ENCODE measurements at regions not wholly inside any gene's neighbourhood (a gene's known extent, or its start where the extent isn't known, plus 50 kb on each side); places are given as distances from the start of the nearest gene placed in this dataset.

DNA sequence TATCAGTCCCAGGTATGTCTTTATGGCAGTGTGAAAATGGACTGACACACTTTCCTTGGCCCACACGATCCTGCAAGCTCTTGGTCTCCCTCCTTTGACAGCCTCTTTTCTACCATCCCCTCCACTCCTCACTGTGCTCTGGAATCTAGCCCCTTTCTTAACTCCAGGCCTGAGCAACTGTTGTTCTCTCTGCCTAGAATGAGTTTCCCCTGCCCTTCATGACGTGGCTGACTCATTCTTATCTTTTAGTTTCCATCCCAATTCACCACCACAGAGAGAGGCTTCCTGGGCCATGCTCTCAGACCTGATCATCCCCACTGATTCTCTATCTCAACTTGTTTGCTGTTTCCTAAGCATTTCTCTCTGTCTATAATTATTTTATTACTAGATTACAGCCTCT, 157.4 kb upstream of the HMGA2 start (continued):
- TF ChIP-seq MXD4 (CRISPR knock-in tag; IDR thresholded peaks at IDR 0.05; ENCODE audit: borderline replicate concordance) (no peak), JUN (CRISPR knock-in tag; IDR thresholded peaks at IDR 0.05) (no peak), ZNF219 (CRISPR knock-in tag; IDR thresholded peaks at IDR 0.05; ENCODE audit: borderline replicate concordance) (no peak), TCF7 (CRISPR knock-in tag; IDR thresholded peaks at IDR 0.05; ENCODE audit: low read depth) (no peak)
- TF ChIP-seq, protein P1, sequence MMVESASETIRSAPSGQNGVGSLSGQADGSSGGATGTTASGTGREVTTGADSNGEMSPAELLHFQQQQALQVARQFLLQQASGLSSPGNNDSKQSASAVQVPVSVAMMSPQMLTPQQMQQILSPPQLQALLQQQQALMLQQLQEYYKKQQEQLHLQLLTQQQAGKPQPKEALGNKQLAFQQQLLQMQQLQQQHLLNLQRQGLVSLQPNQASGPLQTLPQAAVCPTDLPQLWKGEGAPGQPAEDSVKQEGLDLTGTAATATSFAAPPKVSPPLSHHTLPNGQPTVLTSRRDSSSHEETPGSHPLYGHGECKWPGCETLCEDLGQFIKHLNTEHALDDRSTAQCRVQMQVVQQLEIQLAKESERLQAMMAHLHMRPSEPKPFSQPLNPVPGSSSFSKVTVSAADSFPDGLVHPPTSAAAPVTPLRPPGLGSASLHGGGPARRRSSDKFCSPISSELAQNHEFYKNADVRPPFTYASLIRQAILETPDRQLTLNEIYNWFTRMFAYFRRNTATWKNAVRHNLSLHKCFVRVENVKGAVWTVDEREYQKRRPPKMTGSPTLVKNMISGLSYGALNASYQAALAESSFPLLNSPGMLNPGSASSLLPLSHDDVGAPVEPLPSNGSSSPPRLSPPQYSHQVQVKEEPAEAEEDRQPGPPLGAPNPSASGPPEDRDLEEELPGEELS (CRISPR knock-in tag; IDR thresholded peaks at IDR 0.05): no peak

DNA sequence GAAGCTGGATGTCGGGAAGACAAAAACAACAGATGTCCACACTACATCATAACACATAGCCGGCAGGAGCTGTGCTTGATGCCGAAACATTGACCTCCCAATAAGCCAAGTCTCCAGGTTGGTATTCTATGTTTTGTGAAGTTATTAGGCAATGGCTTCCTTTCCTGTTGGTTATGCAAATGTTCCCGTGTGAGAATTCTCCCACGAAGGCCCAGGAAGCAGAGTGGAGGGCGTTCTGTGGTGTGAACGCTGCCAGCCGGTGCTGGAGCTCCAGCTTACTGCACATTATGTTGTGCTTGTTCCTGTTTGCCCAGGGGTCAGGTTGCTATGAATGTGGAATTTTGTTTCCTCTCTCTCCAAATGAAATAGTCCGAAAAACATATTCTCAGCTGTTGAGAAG, 156.4 kb upstream of the HMGA2 start:
- CTCF ChIA-PET: interaction anchor here (0.5 to 1.0 kb wide), 2 partner anchors 65 to 136 kb away, joined by 3 read pairs; no protein-coding TSS in a partner anchor
- Mint-ChIP-seq H3K27me3 (ENCODE audit: low read depth) (peaks cover 4% of the 10 kb centered on the region), H3K4me1 (peaks cover 12% of the 10 kb centered on the region), H3K36me3 (peaks cover 8% of the 10 kb centered on the region), H3K4me3 (no peak overlapping the region), H3K27ac (no peak overlapping the region), H3K9me3 (peaks cover 23% of the 10 kb centered on the region)
- POLR2A ChIA-PET: no interaction called here
- no peak for ATAC-seq
- TF ChIP-seq, protein P2, sequence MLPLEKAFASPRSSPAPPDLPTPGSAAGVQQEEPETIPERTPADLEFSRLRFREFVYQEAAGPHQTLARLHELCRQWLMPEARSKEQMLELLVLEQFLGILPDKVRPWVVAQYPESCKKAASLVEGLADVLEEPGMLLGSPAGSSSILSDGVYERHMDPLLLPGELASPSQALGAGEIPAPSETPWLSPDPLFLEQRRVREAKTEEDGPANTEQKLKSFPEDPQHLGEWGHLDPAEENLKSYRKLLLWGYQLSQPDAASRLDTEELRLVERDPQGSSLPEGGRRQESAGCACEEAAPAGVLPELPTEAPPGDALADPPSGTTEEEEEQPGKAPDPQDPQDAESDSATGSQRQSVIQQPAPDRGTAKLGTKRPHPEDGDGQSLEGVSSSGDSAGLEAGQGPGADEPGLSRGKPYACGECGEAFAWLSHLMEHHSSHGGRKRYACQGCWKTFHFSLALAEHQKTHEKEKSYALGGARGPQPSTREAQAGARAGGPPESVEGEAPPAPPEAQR (CRISPR knock-in tag; IDR thresholded peaks at IDR 0.05): no peak
- TF ChIP-seq NFYB (CRISPR knock-in tag; conservative IDR thresholded peaks at IDR 0.05; ENCODE audit: low read depth) (no peak), ZNF232 (CRISPR knock-in tag; IDR thresholded peaks at IDR 0.05) (no peak), ZNF423 (CRISPR knock-in tag; IDR thresholded peaks at IDR 0.05) (no peak), NR2C2 (CRISPR knock-in tag; IDR thresholded peaks at IDR 0.05) (no peak), TEAD4 (CRISPR knock-in tag; IDR thresholded peaks at IDR 0.05) (no peak), ZNF416 (CRISPR knock-in tag; IDR thresholded peaks at IDR 0.05) (no peak), ARID4B (CRISPR knock-in tag; IDR thresholded peaks at IDR 0.05; ENCODE audit: borderline replicate concordance) (no peak), AFF4 (CRISPR knock-in tag; IDR thresholded peaks at IDR 0.05; ENCODE audit: borderline replicate concordance) (no peak), CREM (CRISPR knock-in tag; IDR thresholded peaks at IDR 0.05) (no peak), PREB (CRISPR knock-in tag; IDR thresholded peaks at IDR 0.05; ENCODE audit: borderline replicate concordance) (no peak), ESRRA (CRISPR knock-in tag; IDR thresholded peaks at IDR 0.05; ENCODE audit: borderline replicate concordance) (no peak), FOXK1 (CRISPR knock-in tag; IDR thresholded peaks at IDR 0.05) (no peak), CREB1 (CRISPR knock-in tag; IDR thresholded peaks at IDR 0.05) (no peak)
- no peak for DNase-seq (ENCODE audit: low spot score)
